HL-60 (cell line): ENCODE measurements at regions not wholly inside any gene's neighbourhood (a gene's known extent, or its start where the extent isn't known, plus 50 kb on each side); places are given as distances from the start of the nearest gene placed in this dataset.

ENCODE experiments used
- CTCF ChIP-seq: IDR thresholded peaks from one replicate; pipeline ENCODE4 v1.5.1; 2011; ENCODE audit warnings: low read length, control low read depth, inconsistent platforms; ENCODE audit not compliant: insufficient read depth
- GABPA ChIP-seq: IDR thresholded peaks from 2 replicates; pipeline ENCODE4 v1.6.1; 2012; ENCODE audit warnings: low read depth
- POLR2AphosphoS5 ChIP-seq: IDR thresholded peaks from 2 replicates; pipeline ENCODE4 v1.6.1; 2012; ENCODE audit warnings: low read depth
- REST ChIP-seq: IDR thresholded peaks from 2 replicates; pipeline ENCODE4 v1.6.1; 2012; ENCODE audit warnings: low read depth; ENCODE audit not compliant: insufficient replicate concordance
- SPI1 ChIP-seq: IDR thresholded peaks from 2 replicates; pipeline ENCODE4 v1.6.1; 2012; ENCODE audit warnings: low read depth, mild to moderate bottlenecking, borderline replicate concordance

- TF ChIP-seq CTCF (no peak), POLR2AphosphoS5 (no peak), GABPA (no peak), REST (no peak), SPI1 (peak; percentile 52; the same call in 1 of the 2 replicates)
Measured at GRCh38 chr12:63410197-63410596, 258.1 kb downstream of the DPY19L2 start.
